Activated T-cell treated with anti-CD3 and anti-CD28 coated beads, Interleukin-2, amount 50 U/mL, for 48 hours (primary cell): ENCODE measurements at regions not wholly inside any gene's neighbourhood (a gene's known extent, or its start where the extent isn't known, plus 50 kb on each side); places are given as distances from the start of the nearest gene placed in this dataset.
"Not testable (repeated sequence)": the region's sequence is repeated elsewhere in the genome, so short reads cannot be mapped to it uniquely, and the experiment has no call there.

Source experiments
- DNase-seq, 2 experiments: peaks; one replicate each; pipeline ENCODE4 v3.0.0-alpha.2; 2020

GRCh38 chr14:105925615-105926372 is 399.4 kb downstream of the TMEM121 start:
- DNase-seq: no peak

- no peak for DNase-seq
Measured at GRCh38 chr14:105926373-105927095, 400.2 kb downstream of the TMEM121 start.

GRCh38 chr14:105927096-105928060 is 401.0 kb downstream of the TMEM121 start:
- DNase-seq: no peak

GRCh38 chr14:105928171-105929111 is 402.1 kb downstream of the TMEM121 start:
- not testable (repeated sequence) for DNase-seq

DNA sequence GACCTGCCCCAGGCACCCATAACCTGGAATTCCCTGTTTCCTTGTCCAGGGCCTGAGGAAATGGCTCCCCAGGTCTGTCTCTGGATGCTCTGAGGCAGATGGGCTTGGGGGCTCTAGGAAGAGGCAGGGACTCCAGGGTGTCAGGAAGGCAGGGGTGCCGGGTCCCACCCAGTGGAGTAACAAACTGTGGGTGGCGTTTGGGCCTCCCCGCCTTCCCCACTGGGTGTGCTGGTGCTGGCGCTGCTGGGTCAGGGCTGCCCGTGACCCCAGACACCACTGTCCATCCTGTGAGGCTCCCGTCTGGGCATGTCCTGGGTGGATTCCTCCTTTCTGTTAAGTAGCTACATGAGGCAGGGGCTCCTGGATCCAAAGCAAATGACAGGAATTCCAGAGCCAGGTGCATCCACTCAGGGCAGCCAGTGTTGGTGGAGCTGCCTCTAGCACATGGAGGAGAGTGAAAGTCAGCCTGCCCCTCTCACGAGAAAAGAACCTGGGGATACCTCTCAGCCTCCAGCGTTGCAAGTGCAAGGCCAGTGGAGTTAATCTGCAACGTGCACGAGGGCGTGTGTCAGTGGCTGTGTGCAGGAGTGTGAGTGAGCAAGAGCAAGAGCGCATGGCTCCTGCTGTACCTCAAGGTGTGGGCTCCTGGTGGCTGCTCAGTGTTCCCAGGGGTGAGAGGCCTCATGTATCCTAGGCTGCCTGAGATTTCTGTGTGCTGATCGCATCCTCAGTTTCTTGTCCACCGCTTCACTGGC is 403.1 kb downstream of the TMEM121 start:
- DNase-seq: no peak

DNA sequence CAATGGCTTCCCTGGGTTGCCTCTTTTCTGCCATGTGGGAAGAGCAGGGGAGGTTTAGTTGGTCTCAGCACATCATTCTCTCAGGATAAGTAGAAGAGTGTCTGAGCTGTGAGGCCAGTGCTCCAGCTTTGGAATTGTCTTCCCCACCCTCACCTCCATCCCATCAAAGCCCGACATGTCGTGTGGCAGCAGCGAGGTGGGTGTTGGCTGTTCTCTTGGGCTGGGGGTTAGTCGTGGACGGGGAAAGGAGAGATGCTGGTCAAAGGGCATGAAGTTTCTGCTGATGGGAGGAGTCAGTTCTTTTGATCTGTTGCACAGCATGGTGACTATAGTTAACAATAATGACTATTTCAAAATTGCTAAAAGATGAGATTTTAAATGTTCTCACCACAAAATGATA is 404.2 kb downstream of the TMEM121 start:
- no peak for DNase-seq

DNA sequence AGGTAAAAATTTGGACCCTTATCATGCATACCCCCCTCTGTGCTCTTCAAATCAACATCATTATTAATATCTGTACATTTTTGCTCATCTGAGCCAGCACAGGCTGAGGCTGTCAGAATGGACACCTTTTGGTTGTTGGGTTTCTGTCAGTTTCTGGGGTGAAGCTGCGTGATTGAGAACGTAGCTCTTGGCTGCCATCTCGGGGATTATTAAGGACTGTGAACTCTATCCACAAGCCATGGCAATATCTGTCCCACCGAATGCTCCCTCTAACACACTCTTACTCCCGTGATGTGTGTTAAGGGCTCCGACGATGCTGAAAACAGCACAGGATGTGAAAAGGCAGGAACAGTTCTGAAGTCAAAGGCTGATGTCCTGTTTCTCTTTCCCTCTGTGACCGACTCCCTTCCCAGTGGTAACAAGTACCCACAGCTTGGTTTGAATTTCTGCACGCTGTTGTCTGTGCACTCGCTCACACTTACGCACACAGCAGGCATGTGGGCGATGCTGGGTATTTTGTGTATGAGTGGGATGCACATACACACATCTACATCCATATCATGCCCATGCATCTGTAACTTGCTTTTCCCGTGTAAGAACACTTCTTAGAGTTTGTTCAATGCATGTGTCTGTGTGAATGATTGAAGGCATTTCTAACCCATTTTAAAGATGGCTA is 405.6 kb downstream of the TMEM121 start:
- DNase-seq: peak in 1 of 2 experiments; percentile 17

DNA sequence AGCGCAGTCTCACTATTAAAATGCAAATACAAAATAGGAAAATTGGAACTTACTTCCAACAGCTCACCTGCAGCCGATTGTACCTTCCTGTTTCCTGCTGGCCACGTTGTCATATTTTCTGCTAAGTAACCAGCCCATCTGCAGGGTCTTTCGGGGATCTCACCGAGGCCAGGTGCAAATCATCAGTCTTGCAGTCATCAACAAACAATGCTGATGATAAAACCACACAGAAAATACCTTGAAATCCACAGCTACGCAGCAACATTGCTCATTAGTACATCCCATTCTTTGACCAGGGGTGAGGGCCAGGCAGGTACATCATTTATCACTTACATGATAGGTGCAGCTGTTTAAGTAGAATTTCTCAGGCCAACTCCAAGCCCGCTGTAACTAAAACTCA is 406.9 kb downstream of the TMEM121 start:
- DNase-seq: no peak

- DNase-seq: peak in 1 of 2 experiments; percentile 4
Measured at GRCh38 chr14:105935384-105935783, 409.0 kb downstream of the TMEM121 start.

- DNase-seq: peak in 1 of 2 experiments; percentile 14
Measured at GRCh38 chr14:105937253-105938054, 411.1 kb downstream of the TMEM121 start.

DNA sequence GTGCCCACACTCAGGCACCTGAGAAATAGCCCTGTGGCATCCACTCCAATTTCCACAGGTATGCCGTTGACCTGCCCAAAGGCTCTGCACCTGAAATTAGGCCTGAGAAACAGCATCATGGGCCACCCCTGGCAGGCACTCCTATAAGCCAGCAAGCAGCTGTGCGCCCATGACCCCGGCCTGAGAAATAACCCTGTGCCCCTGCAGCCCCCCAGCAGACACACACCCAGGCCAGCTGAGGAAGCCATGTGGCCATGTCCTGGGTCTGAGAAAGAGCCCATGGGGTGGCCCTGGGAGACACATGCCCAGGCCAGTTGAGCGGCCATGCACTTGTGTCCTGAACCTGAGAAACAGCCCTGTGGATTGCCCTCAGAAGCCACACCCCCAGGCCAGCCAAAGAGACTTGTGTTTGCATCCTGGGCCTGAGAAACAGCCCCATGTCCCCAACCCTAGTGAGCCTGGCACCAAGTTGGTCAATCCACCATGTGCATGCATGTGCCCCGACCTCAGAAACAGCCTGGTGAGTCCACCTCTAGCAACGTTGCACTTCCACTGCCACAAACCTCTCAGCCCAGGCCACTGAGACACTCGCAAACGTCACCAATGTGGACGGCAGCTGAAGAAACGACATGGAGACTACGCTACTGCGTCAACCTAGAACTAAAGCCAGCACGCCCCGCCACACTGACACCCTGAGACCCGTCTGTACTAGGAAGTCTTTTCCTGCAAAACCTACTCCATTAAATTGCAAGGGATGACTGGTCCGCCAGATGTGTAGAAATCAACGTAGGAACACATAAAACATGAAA is 411.9 kb downstream of the TMEM121 start:
- DNase-seq: no peak

- DNase-seq: no peak
Measured at GRCh38 chr14:105938959-105939358, 412.6 kb downstream of the TMEM121 start.

- no peak for DNase-seq
Measured at GRCh38 chr14:105939810-105940508, 413.6 kb downstream of the TMEM121 start.

GRCh38 chr14:105940534-105941225 is 414.3 kb downstream of the TMEM121 start:
- DNase-seq: no peak

DNA sequence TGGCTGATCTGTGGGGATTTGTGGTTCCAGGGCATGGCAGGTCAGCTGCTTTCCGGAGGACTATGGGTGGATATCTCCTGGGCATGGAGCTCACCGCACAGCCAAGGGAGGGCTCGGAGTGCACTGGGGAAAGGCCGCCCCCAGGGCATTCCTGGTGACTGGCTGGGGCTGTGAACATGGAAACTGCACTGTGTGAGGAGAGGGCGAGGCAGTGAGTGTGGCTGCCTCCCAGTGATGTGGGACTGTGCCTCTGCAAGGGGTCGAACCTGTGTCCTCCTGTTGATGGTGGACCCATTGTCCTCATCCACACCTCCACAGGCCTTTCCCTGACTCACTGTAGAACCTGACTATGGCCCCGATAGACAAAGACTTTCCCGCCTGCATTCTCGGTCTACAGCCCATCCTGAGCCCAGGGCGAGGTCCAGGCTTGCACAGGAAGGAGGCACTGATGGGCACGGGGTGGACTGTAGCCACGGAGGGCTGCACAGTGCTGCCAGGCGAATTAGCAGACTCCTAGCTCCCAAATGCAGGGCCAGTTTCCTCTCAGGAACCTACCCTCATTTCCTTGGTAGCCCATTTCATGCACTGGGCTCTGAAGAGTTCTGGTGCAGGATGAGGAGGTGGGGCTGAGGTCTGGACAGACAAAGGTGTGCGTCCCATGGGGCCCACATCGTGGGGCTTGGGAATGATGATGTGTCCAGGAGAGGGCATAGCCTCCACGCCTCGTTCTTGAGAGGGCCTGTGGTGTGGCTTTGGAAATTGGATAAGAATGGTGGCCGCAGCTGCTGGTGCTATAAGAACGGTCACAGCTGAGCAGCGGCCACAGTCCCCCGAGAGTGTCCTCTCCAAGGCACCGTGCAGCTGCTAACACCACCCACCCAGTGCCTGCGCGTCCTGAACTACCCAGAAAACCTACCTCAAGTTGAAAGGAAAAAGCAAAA is 415.1 kb downstream of the TMEM121 start:
- no peak for DNase-seq

DNA sequence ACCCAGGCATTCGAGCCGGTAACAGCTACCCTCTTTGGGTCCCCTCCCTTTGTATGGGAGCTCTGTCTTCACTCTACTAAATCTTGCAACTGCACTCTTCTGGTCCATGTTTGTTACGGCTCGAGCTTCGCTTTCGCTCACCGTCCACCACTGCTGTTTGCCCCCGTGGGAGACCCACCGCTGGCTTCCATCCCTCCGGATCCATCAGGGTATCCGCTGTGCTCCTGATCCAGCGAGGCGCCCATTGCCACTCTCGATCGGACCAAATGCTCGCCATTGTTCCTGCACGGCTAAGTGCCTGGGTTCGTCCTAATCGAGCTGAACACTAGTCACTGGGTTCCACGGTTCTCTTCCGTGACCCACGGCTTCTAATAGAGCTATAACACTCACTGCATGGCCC is 416.3 kb downstream of the TMEM121 start:
- not testable (repeated sequence) for DNase-seq
